GM12878 (cell line): ENCODE measurements at regions not wholly inside any gene's neighbourhood (a gene's known extent, or its start where the extent isn't known, plus 50 kb on each side); places are given as distances from the start of the nearest gene placed in this dataset.

ENCODE experiments used
- BHLHE40 ChIP-seq, 2 experiments: fragments of 450-650 bp in 1 of 2; IDR thresholded peaks; 2 replicates each; pipeline ENCODE4 v1.6.1; 2011 to 2017; ENCODE audit warnings: low read depth in 2 of 2, borderline replicate concordance in 1 of 2, improper control_type of control experiment in 1 of 2, low read length in 1 of 2, mild to moderate bottlenecking in 1 of 2
- CBX3 ChIP-seq: fragments of 200-600 bp; sonication (generic); IDR thresholded peaks from 2 replicates; pipeline ENCODE4 v1.6.1; 2016; ENCODE audit warnings: low read depth, borderline replicate concordance
- ETV6 ChIP-seq, 2 experiments: fragments of 450-650 bp in 1 of 2; IDR thresholded peaks in 1 of 2; conservative IDR thresholded peaks in 1 of 2; 2 replicates each; pipeline ENCODE4 v1.6.1; 2014; ENCODE audit warnings: antibody characterized with exemption in 1 of 2, borderline replicate concordance in 1 of 2, low read depth in 1 of 2, mild to moderate bottlenecking in 1 of 2, moderate library complexity in 1 of 2
- FOXM1 ChIP-seq: IDR thresholded peaks from 2 replicates; pipeline ENCODE4 v1.6.1; 2012; ENCODE audit warnings: low read depth, mild to moderate bottlenecking, inconsistent platforms, low read length, moderate library complexity
- HDAC6 ChIP-seq: fragments of 200-600 bp; sonication (generic); IDR thresholded peaks from one replicate; pipeline ENCODE4 v1.8.0; 2017; ENCODE audit warnings: antibody characterized with exemption; ENCODE audit not compliant: unreplicated experiment
- PML ChIP-seq: IDR thresholded peaks from 2 replicates; pipeline ENCODE4 v1.6.1; 2012; ENCODE audit warnings: low read length, inconsistent platforms
- POLR2A ChIP-seq: IDR thresholded peaks from 2 replicates; pipeline ENCODE4 v1.6.1; 2011; ENCODE audit warnings: low read depth, mild to moderate bottlenecking, low read length
- POLR2AphosphoS5 ChIP-seq: IDR thresholded peaks from 2 replicates; pipeline ENCODE4 v1.6.1; 2011; ENCODE audit warnings: mild to moderate bottlenecking, low read length, inconsistent platforms
- RCOR1 ChIP-seq: conservative IDR thresholded peaks from 2 replicates; pipeline ENCODE4 v1.6.1; 2012; ENCODE audit warnings: low read depth, low read length, improper control_type of control experiment
- TF ChIP-seq, protein P1 (sequence below), 3 experiments: IDR thresholded peaks in 2 of 3; conservative IDR thresholded peaks in 1 of 3; 2 replicates each; pipeline ENCODE4 v1.5.1; 2011; ENCODE audit warnings: low read depth in 3 of 3, low read length in 3 of 3, mild to moderate bottlenecking in 3 of 3, control low read depth in 2 of 3, moderate library complexity in 2 of 3, inconsistent platforms in 1 of 3, mixed read lengths in 1 of 3; ENCODE audit not compliant: control insufficient read depth in 2 of 3, insufficient read depth in 1 of 3; ENCODE audit errors: extremely low read depth in 1 of 3
- TF ChIP-seq, protein P2 (sequence below): IDR thresholded peaks from 2 replicates; pipeline ENCODE4 v1.6.1; 2011; ENCODE audit warnings: low read depth, low read length, improper control_type of control experiment, borderline replicate concordance
- TF ChIP-seq, protein P3 (sequence below): IDR thresholded peaks from 2 replicates; pipeline ENCODE4 v1.6.1; 2012; ENCODE audit warnings: low read depth, low read length, improper control_type of control experiment

DNA sequence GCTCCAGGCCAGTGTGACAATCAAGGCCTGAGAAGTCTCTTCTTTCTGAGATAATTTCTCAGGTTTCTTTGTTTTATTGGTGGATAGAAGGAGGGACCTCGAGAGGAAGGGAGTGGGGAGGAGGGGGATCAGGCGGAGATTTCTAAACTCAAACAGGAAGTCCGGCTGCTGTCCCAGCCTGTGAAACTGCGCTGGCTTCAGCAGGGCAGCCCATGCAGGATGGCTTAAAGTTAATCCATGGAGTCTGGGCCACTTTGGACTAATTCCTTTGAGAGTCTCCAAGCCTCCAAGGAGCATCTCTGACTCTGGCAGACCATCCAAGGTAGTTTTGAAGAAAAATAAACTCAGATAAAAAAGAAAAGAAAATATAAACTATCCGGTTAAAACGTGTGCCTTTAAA is 378.5 kb downstream of the MLLT3 start:
- no peak for TF ChIP-seq ETV6 (conservative IDR thresholded peaks at IDR 0.05 in 1 of 2, IDR thresholded peaks at IDR 0.05 in 1 of 2; ENCODE audit: borderline replicate concordance in 1 of 2, low read depth in 1 of 2)
- TF ChIP-seq, protein P1, sequence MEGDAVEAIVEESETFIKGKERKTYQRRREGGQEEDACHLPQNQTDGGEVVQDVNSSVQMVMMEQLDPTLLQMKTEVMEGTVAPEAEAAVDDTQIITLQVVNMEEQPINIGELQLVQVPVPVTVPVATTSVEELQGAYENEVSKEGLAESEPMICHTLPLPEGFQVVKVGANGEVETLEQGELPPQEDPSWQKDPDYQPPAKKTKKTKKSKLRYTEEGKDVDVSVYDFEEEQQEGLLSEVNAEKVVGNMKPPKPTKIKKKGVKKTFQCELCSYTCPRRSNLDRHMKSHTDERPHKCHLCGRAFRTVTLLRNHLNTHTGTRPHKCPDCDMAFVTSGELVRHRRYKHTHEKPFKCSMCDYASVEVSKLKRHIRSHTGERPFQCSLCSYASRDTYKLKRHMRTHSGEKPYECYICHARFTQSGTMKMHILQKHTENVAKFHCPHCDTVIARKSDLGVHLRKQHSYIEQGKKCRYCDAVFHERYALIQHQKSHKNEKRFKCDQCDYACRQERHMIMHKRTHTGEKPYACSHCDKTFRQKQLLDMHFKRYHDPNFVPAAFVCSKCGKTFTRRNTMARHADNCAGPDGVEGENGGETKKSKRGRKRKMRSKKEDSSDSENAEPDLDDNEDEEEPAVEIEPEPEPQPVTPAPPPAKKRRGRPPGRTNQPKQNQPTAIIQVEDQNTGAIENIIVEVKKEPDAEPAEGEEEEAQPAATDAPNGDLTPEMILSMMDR (IDR thresholded peaks at IDR 0.05 in 2 of 3, conservative IDR thresholded peaks at IDR 0.05 in 1 of 3; ENCODE audit: control insufficient read depth in 2 of 3, extremely low read depth in 1 of 3, insufficient read depth in 1 of 3, low read depth in 3 of 3, low read length in 3 of 3): no peak
- no peak for TF ChIP-seq PML
- no peak for TF ChIP-seq RCOR1
- TF ChIP-seq HDAC6: no peak
- no peak for TF ChIP-seq BHLHE40 (IDR thresholded peaks at IDR 0.05; ENCODE audit: borderline replicate concordance in 1 of 2, low read depth in 2 of 2, low read length in 1 of 2)
- TF ChIP-seq POLR2A: no peak
- no peak for TF ChIP-seq FOXM1
- TF ChIP-seq, protein P2, sequence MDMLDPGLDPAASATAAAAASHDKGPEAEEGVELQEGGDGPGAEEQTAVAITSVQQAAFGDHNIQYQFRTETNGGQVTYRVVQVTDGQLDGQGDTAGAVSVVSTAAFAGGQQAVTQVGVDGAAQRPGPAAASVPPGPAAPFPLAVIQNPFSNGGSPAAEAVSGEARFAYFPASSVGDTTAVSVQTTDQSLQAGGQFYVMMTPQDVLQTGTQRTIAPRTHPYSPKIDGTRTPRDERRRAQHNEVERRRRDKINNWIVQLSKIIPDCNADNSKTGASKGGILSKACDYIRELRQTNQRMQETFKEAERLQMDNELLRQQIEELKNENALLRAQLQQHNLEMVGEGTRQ: no peak
- TF ChIP-seq, protein P3, sequence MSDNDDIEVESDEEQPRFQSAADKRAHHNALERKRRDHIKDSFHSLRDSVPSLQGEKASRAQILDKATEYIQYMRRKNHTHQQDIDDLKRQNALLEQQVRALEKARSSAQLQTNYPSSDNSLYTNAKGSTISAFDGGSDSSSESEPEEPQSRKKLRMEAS: no peak
- no peak for TF ChIP-seq CBX3
- no peak for TF ChIP-seq POLR2AphosphoS5
